NCI-H460 (cell line): ENCODE measurements at regions not wholly inside any gene's neighbourhood (a gene's known extent, or its start where the extent isn't known, plus 50 kb on each side); places are given as distances from the start of the nearest gene placed in this dataset.

Experiments
- DNase-seq: peaks from one replicate; pipeline ENCODE4 v3.0.0-alpha.2; 2016; ENCODE audit warnings: low read depth; ENCODE audit errors: extremely low read depth
- small RNA-seq, 2 experiments: library from RNA; depleted of rRNA; stranded (forward); fragments of <200 nt; gene quantifications; one replicate each; pipeline ENCODE3, GENCODE V24; 2014

- DNase-seq, result no peak
Observed at GRCh38 chrY:12552471-12553283, 148.4 kb upstream of the USP9Y start.

GRCh38 chrY:12553909-12554308 lies 147.1 kb upstream of the USP9Y start:
- DNase-seq, result no peak

GRCh38 chrY:12555005-12555404 lies 146.0 kb upstream of the USP9Y start:
- DNase-seq, result no peak

- no peak for DNase-seq
Observed at GRCh38 chrY:12559007-12559406, 142.0 kb upstream of the USP9Y start.

GRCh38 chrY:12576278-12576677 lies 124.8 kb upstream of the USP9Y start:
- no peak for DNase-seq

GRCh38 chrY:12593532-12594216 lies 107.4 kb upstream of the USP9Y start:
- no peak for DNase-seq

- DNase-seq, result no peak
Observed at GRCh38 chrY:12598783-12599182, 102.2 kb upstream of the USP9Y start.

- no peak for DNase-seq
Observed at GRCh38 chrY:12605426-12605825, 95.6 kb upstream of the USP9Y start.

- DNase-seq, result no peak
Observed at GRCh38 chrY:12610861-12611260, 90.2 kb upstream of the USP9Y start.

- no peak for DNase-seq
Observed at GRCh38 chrY:12615733-12616446, 85.1 kb upstream of the USP9Y start.

GRCh38 chrY:12621454-12622081 lies 79.5 kb upstream of the USP9Y start:
- peak; percentile 5 for DNase-seq

GRCh38 chrY:12623204-12623603 lies 77.8 kb upstream of the USP9Y start:
- no peak for DNase-seq

GRCh38 chrY:12642986-12643385 lies 58.0 kb upstream of the USP9Y start:
- no peak for DNase-seq

- no peak for DNase-seq
Observed at GRCh38 chrY:12643693-12644348, 57.2 kb upstream of the USP9Y start.

- no peak for DNase-seq
Observed at GRCh38 chrY:12651095-12651494, 49.9 kb upstream of the USP9Y start.

Small RNAs in the stretch of these regions (small RNA-seq; reads per million reads assigned to genes)
- gene RN7SL702P, result 0 reads per million in 2 experiments
